ENCODE measurements at regions not wholly inside any gene's neighbourhood (a gene's known extent, or its start where the extent isn't known, plus 50 kb on each side); places are given as distances from the start of the nearest gene placed in this dataset.

DNA sequence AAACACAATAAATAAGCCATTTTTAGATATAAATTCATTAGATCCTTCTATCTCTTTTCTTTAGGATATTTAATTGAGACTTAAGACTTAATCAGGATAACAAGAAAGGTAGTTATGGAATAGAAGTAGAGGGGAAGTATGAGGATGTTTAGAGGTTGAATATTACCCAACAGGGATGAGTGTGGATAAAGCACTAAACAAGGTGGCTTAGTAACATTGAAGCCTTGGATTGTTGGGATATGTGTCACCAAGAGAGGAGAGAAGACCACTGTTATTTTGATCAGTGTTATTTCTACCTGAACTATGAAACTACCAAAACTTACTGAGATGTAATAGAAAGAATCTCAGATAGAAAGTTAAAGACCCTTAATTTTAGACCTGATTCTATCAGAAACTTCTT, 405.7 kb downstream of the PIK3C3 start:
- no peak for DNase-seq
- no peaks in the 10 kb centered on the region for H3K27me3 Mint-ChIP-seq (ENCODE audit: insufficient read depth, unreplicated experiment)
- no peaks in the 10 kb centered on the region for H3K9me3 Mint-ChIP-seq (ENCODE audit: unreplicated experiment)
- Histone ChIP-seq H3K9me3 (no peaks in the 10 kb centered on the region), H3K27me3 (replicated peaks; ENCODE audit: control insufficient read depth, insufficient read depth, low read length) (no peaks in the 10 kb centered on the region), H3K36me3 (ENCODE audit: control insufficient read depth, insufficient read depth, low read length) (no peaks in the 10 kb centered on the region), H3K4me3 (ENCODE audit: low read depth, low read length) (no peak overlapping the region), H3K4me1 (0 out of 2 replicates have a peak, but pooled peaks cover 7% of the 10 kb centered on the region)
- H3K27ac Mint-ChIP-seq (ENCODE audit: unreplicated experiment), result no peak overlapping the region
- H3K4me1 Mint-ChIP-seq (ENCODE audit: low read depth, unreplicated experiment), result no peaks in the 10 kb centered on the region
- no peaks in the 10 kb centered on the region for H3K36me3 Mint-ChIP-seq (ENCODE audit: insufficient read depth, unreplicated experiment)
- TF ChIP-seq, protein P1, sequence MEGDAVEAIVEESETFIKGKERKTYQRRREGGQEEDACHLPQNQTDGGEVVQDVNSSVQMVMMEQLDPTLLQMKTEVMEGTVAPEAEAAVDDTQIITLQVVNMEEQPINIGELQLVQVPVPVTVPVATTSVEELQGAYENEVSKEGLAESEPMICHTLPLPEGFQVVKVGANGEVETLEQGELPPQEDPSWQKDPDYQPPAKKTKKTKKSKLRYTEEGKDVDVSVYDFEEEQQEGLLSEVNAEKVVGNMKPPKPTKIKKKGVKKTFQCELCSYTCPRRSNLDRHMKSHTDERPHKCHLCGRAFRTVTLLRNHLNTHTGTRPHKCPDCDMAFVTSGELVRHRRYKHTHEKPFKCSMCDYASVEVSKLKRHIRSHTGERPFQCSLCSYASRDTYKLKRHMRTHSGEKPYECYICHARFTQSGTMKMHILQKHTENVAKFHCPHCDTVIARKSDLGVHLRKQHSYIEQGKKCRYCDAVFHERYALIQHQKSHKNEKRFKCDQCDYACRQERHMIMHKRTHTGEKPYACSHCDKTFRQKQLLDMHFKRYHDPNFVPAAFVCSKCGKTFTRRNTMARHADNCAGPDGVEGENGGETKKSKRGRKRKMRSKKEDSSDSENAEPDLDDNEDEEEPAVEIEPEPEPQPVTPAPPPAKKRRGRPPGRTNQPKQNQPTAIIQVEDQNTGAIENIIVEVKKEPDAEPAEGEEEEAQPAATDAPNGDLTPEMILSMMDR (IDR thresholded peaks at IDR 0.05; ENCODE audit: insufficient read depth in 1 of 2, low read depth in 1 of 2, low read length in 1 of 2, severe bottlenecking in 1 of 2, unreplicated experiment in 1 of 2), result no peak
- BruUV-seq (replicated peaks), result no TSS peak
- intact Hi-C loops (cut with micrococcal nuclease; ENCODE audit: unreplicated experiment), result no loop called here
- no peak overlapping the region for H3K4me3 Mint-ChIP-seq (ENCODE audit: unreplicated experiment)
- CTCF ChIA-PET, result no interaction called here
- POLR2A ChIA-PET, result no interaction called here

DNA sequence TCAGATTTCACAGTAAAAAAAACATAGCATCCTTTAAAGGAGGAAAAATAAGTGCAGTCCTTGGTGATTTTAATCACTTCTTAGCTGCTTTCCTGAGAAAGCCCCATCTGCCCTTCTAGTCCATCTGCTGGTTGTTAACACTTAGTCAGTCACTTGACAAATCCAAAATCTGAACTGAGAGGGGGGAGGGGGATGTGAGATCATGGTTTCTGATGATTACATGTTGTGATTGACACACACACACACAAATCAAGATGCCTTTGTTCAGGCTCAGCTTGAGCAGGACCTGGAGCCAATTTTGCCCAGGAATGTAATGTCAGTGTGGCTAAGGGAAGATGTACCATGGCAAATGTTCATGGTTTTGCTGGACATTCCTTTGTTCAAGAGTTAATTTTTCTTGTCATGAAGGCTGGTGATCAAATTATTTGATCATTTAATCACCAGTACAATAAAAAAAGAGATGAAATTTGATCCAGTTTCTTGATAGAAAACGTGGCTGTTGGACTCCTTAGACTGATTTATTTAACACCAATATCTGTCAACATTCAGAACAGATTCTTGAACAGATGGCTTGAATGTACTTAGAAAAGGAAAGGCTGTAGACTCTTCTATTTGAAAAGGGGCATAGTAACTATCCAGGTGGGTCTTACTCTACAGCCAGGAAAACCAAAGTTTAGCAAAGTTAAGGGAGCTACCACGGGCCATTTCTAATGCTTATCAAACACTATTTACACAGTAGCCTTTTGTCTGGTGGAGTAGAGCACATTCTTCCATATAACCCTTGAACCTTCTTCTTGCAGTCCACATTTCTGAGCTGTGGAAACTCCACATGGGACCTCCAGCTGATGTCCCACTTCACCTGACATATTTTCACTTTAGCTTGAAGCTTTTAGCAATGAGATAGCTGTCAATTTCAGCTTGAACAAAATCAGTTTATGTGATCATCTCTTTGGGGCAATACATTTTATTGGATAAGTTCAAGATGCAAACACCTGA, 408.7 kb downstream of the PIK3C3 start:
- 0 out of 2 replicates have a peak, but pooled peaks cover 7% of the 10 kb centered on the region for H3K4me1 ChIP-seq
- no peaks in the 10 kb centered on the region for H3K36me3 ChIP-seq (ENCODE audit: control insufficient read depth, insufficient read depth, low read length)
- CTCF ChIA-PET, result no interaction called here
- POLR2A ChIA-PET, result interaction anchor here (0.7 kb wide), 1 partner anchor 260 kb away, joined by 6 read pairs; no protein-coding TSS in a partner anchor
- H3K27ac Mint-ChIP-seq (ENCODE audit: unreplicated experiment), result no peak overlapping the region
- H3K27me3 Mint-ChIP-seq (ENCODE audit: insufficient read depth, unreplicated experiment), result no peaks in the 10 kb centered on the region
- no TSS peak for BruUV-seq (replicated peaks)
- H3K9me3 ChIP-seq, result no peaks in the 10 kb centered on the region
- H3K27me3 ChIP-seq (replicated peaks; ENCODE audit: control insufficient read depth, insufficient read depth, low read length), result no peaks in the 10 kb centered on the region
- TF ChIP-seq, protein P1 (IDR thresholded peaks at IDR 0.05; ENCODE audit: insufficient read depth in 1 of 2, low read depth in 1 of 2, low read length in 1 of 2, severe bottlenecking in 1 of 2, unreplicated experiment in 1 of 2), result no peak
- no peak overlapping the region for H3K4me3 Mint-ChIP-seq (ENCODE audit: unreplicated experiment)
- no peak overlapping the region for H3K4me3 ChIP-seq (ENCODE audit: low read depth, low read length)
- no peaks in the 10 kb centered on the region for H3K9me3 Mint-ChIP-seq (ENCODE audit: unreplicated experiment)
- H3K36me3 Mint-ChIP-seq (ENCODE audit: insufficient read depth, unreplicated experiment), result no peaks in the 10 kb centered on the region
- intact Hi-C loops (cut with micrococcal nuclease; ENCODE audit: unreplicated experiment), result no loop called here
- DNase-seq, result no peak
- no peaks in the 10 kb centered on the region for H3K4me1 Mint-ChIP-seq (ENCODE audit: low read depth, unreplicated experiment)

DNA sequence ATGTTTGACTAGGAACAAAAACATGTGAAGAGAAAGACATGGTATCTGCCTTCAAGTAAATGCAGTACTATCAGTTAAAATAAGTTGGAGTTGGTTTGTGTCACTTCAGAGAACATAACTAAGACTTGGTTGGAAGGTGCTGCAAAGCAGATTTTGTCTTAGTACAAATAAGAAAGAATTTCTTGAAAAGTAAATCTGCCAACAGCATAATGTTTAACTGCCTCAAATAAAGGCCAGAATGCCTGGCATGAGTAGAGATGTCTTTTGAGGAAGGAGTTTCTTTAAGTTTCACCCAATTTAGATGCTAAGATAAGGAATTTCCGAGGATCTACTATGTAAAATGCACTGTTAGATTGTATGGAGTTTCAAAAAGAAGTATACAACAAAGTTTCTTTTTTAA, 409.7 kb downstream of the PIK3C3 start:
- no peaks in the 10 kb centered on the region for H3K9me3 ChIP-seq
- no peaks in the 10 kb centered on the region for H3K36me3 Mint-ChIP-seq (ENCODE audit: insufficient read depth, unreplicated experiment)
- H3K4me1 Mint-ChIP-seq (ENCODE audit: low read depth, unreplicated experiment), result no peaks in the 10 kb centered on the region
- no peaks in the 10 kb centered on the region for H3K27me3 Mint-ChIP-seq (ENCODE audit: insufficient read depth, unreplicated experiment)
- no peak overlapping the region for H3K4me3 ChIP-seq (ENCODE audit: low read depth, low read length)
- POLR2A ChIA-PET, result no interaction called here
- H3K36me3 ChIP-seq (ENCODE audit: control insufficient read depth, insufficient read depth, low read length), result no peaks in the 10 kb centered on the region
- H3K27ac Mint-ChIP-seq (ENCODE audit: unreplicated experiment), result no peak overlapping the region
- 0 out of 2 replicates have a peak, but pooled peaks cover 7% of the 10 kb centered on the region for H3K4me1 ChIP-seq
- intact Hi-C loops (cut with micrococcal nuclease; ENCODE audit: unreplicated experiment), result no loop called here
- no peak for DNase-seq
- TF ChIP-seq, protein P1 (IDR thresholded peaks at IDR 0.05; ENCODE audit: insufficient read depth in 1 of 2, low read depth in 1 of 2, low read length in 1 of 2, severe bottlenecking in 1 of 2, unreplicated experiment in 1 of 2), result no peak
- no peak overlapping the region for H3K4me3 Mint-ChIP-seq (ENCODE audit: unreplicated experiment)
- no peaks in the 10 kb centered on the region for H3K9me3 Mint-ChIP-seq (ENCODE audit: unreplicated experiment)
- CTCF ChIA-PET, result no interaction called here
- H3K27me3 ChIP-seq (replicated peaks; ENCODE audit: control insufficient read depth, insufficient read depth, low read length), result no peaks in the 10 kb centered on the region
- no TSS peak for BruUV-seq (replicated peaks)
